ENCODE measurements at regions not wholly inside any gene's neighbourhood (a gene's known extent, or its start where the extent isn't known, plus 50 kb on each side); places are given as distances from the start of the nearest gene placed in this dataset.

GRCh38 chr5:114179134-114179533 lies 182.7 kb upstream of the KCNN2 start:
- TF ChIP-seq POLR2A (IDR thresholded peaks at IDR 0.05) (no peak), CTCF (IDR thresholded peaks at IDR 0.05) (no peak)
